Fibroblast of skin of abdomen (primary cell): ENCODE measurements at regions not wholly inside any gene's neighbourhood (a gene's known extent, or its start where the extent isn't known, plus 50 kb on each side); places are given as distances from the start of the nearest gene placed in this dataset.
"Not testable (repeated sequence)": the region's sequence is repeated elsewhere in the genome, so short reads cannot be mapped to it uniquely, and the experiment has no call there.

Experiments used
- DNase-seq: peaks from one replicate; pipeline ENCODE4 v3.0.0-alpha.2; 2013

DNA sequence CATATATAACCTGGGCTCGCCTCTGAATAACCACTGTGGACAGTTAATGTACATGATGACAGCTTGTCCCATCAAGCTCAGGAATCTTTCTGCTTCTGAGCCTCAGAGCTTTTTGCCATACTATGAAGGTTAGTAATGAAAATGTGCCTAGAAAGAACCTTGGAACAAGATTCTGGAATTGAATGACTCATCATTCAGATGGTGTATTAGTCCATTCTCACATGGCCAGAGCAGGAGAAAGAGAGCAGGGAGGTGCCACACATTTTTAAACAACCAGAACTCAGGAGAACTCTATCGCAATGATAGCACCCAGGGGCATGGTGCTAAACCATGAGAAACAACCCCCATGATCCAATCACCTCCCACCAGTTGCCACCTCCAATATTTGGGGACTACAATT is 542.1 kb downstream of the PRR16 start:
- peak; percentile 8 for DNase-seq

DNA sequence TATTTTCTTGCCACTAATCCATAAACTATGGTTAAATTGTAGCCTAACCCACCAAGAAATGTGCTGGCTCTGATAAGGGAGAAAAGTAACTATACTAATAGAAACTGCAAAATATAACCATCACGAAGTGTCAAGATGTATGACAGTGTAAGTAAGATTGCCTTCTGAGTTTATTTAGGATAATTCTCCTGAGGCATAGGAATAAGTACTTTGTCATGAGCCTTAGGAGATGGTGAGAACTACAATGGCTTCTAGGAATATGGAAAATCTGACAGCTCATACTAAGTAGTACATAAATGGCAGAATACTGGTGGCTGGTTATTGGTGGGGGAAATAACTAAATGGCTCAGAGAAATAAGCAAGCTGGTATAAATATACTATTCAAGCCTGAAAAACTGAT is 543.9 kb downstream of the PRR16 start:
- no peak for DNase-seq

- no peak for DNase-seq
These were observed 545.0 kb downstream of the PRR16 start for GRCh38 chr5:121009058-121009457.

DNA sequence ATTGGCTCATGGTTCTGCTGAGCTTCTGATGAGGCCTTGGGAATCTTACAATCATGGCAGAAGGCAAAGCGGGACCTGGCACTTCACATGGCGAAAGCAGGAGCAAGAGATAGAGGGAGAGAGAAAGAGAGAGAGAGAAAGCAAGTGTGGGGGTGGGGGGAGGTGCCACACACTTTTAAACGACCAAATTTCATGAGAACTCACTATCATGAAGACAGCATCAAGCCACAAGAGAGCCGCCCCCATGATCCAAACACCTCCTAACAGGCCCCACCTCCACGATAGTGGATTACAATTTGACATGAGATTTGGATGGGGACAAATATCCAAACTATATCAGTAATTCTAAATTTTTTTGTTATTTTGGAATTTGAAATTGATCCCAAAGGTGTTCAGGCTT is 553.9 kb downstream of the PRR16 start:
- DNase-seq = no peak

DNA sequence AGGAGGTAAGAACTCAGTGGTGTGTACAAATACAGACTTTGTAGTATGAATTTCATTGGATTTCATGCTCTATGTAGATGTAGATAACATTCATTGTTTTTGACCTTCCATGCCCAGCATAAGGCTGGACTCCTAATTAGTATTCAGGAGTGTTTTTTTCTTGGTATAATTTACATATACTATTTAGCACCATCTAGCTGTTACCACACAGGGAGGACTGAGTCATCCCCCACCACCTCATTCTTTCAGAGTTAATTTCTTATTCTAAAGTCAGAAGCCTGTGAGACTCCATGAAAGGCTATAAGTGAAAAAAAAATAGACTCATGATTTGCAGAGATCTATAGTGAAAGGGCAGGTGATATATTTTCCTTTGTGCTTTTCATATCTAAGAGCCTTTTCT is 555.0 kb downstream of the PRR16 start:
- DNase-seq = peak; percentile 10

DNA sequence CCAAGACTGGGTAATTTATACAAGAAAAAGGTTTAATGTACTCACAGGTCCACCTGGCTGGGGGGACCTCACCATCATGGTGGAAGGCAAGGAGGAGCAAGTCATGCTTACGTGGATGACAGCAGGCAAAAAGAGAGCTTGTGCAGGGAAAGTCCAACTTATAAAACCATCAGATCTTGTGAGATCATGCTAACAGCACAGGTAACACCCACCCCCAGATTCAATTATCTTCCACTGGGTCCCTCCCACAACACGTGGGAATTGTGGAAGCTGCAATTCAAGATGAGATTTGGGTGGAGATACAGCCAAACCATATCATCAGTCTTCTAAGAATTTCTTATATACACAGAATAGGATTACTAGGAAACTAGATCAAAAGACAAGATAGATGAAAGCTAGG is 555.6 kb downstream of the PRR16 start:
- DNase-seq = no peak

DNA sequence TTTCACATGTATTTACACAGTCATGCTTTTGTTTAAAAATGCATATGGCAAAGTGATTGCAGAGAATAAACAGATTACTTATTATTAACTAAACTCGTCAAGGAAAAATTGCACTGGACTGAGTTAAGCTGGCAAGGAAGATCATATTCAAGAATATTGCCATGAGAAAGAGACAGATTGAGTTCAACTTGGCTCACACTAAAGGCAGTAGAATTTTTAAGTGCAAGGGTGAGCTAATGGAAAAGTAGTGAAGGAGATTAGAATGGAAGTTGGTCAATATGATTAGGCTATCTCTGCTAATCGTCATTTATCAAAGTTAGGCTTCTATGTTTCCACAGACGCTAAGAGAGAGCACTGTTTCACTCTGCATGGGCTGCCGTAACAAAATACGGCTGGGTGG is 557.6 kb downstream of the PRR16 start:
- DNase-seq = no peak

DNA sequence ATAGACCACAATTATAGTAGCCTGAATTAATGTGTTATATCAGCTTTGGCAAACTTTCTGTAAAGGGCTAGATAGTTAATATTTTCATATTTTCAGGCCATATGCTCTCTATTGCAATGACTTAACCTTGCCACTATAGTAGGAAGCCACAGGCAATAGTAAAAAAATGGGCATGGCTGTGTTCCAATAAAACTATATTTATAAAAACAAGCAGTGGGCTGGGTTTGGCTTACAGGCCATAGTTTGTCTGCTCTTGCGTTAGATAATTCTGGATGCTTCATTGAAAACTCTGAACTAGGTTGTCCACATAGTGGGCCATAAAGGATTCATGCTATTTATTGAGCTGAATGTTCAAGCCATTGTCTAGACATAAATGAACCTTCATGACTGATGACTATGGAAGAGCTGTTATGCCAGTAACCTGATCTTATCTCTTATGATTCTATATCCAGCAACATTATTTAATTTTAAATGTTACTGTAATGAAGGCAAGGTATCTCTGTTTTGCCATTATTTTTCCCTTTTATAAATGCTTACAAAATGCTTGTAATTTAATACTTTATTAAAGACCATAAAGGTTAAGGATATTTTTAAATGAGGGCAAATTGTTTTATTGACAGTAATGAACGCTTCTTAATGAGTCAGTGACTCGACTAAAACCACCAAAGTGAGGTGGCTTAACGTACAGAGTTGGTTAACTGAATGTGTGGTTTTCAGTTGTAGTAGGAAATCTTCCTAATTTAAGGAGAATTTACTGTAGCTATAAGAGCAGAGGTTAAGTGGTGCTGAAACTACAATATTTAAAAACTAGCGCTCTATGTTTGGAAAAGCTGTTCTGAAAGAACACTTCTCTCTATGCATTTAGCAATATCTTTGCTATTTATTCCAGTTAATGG is 560.6 kb downstream of the PRR16 start:
- no peak for DNase-seq

- DNase-seq = no peak
These were observed 561.6 kb downstream of the PRR16 start for GRCh38 chr5:121025671-121026070.

GRCh38 chr5:121027636-121028035 is 563.5 kb downstream of the PRR16 start:
- no peak for DNase-seq

DNA sequence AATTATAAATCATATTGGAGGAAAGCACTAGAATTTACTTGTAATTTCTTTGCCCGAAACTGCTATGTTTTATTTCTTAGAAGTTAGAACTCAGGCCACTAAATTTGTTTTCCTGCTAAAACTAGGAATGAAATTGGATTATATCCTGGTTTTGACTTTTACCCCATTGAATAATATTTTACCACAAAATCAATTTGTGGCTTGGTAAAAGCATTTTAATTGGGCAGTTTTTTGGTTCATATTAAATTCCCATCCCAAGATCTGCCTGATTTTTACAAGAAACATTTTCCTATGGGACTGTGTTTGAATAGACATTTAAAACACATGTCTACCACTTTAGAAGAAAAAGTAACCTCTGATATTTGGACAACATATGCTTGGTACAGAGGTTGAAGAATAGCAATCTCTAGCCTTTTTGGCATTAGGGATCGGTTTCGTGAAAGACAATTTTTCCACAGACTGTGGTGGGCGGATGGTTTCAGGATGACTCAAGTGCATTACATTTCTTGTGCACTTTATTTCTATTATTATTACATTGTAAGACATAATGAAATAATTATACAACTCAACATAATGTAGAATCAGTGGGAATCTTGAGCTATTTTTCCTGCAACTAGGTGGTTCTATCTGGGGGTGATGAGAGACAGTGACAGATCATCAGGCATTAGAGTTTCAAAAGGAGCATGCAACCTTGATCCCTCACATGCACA is 565.6 kb downstream of the PRR16 start:
- DNase-seq = peak; percentile 92

DNA sequence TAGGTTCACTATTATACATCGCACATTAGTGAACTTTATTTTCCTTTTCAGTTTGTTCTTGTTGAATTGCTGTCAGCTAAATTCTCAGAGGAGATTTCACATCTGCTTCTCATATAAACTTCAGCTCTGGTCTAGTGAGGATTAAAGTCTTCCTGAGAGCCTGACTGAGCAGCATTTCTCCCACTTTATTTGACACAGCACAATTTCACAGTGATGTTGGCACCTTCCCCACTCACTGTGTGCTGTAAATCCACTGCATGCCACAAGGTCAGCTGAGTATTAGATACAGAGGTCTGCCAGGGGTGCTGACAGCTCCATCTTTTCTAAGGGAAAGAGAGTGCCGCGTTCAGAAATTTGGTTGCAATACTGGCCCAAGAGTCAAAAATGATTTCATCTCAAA is 567.4 kb downstream of the PRR16 start:
- peak; percentile 93 for DNase-seq

DNA sequence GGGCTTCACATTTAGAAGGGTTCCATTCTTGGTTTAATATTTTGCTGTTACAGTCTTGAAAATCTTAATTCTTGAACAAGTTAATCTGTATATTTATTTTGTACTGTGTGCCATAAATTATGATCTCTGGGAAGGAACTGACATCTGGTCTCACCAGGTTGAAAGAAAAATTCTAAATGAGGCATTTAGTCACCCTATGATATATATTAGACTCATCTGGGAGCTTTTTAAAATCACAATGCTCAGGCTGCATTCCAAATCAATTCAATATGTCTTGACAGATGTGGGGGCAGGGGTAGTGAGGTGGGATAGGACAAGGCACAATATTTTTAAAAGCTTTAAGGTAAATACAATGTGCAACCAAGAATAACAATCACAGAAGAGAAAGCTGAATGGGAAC is 569.2 kb downstream of the PRR16 start:
- peak; percentile 55 for DNase-seq

DNA sequence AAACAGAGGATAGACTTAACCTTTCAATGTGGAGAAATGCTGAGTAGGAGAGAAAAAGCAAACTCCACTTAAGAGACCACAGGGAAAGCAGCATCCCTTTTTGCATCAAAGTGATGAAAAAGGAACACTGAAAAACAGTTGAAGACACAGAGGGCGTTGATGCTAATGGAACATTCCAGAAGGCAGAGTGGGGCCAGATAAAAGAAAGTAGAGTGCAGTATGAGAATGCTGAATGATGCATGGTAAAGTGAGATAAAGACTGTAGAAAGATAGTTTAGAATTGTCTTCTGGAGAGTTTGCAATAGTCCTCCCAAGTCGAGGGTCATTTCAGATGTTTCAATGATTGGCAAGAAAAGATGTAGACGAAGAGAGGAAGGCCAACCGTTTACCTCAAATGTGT is 574.3 kb downstream of the PRR16 start:
- DNase-seq = no peak

DNA sequence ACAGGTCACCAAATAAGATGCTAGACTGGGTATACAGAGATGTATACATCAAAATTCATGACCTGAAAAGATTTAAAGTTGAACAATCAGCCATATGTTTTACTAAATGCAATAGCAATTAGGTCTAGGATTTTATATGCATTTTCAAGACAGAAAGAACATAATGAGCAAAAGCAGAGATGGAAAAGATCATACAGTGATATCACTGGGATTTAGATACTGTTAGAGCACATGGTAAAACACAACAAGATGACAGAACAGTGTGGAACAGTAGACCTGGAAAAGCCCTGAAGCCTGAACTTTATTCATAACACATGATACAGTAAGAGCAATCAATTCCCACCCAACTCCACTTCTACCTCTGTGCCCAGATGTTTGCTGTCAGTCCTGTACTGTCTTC is 585.9 kb downstream of the PRR16 start:
- DNase-seq = no peak

DNA sequence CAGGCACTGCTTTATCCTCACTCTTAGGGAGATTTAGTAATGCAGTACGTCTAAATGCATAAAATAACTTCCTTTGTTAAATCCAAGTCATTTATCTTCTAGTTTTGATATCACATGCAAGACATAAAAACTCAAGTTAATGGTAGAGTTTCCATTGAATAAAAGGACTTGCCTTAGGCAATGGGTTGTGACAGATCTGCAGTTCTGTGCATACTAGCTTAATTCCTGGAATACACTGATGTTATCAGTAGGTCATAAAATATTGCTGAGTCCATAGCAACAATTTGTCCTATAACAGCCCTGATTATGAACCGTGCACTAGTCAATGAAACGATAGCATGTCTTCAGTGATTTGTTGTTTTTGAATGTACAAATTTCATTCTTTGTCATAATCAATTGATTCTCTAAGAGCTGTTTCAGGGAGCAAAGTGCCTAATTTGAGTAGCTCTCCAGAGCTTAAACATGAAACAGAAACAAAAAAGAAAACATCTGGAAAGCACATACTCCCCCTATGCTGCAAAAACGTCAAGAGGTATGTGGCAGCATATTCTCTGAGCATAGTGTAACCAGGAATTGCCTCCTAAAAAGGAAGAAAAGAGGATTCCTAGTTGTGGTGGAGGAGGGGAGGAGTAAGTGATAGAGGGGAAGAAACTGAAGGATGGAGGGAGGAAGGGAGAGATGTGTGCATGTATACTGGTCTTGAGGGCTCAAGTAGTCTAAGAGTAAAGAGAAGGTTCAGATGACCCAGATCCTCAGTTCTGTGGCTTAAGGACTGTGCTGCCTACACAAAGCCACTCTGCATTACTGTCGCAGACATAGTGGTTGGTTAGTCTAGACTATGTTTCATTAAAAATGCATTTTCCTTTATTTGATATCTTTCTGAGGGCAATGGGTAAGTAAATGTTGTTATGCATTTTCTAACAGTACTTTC is 589.2 kb downstream of the PRR16 start:
- DNase-seq = peak; percentile 65

GRCh38 chr5:121055586-121055985 is 591.5 kb downstream of the PRR16 start:
- DNase-seq = no peak

DNA sequence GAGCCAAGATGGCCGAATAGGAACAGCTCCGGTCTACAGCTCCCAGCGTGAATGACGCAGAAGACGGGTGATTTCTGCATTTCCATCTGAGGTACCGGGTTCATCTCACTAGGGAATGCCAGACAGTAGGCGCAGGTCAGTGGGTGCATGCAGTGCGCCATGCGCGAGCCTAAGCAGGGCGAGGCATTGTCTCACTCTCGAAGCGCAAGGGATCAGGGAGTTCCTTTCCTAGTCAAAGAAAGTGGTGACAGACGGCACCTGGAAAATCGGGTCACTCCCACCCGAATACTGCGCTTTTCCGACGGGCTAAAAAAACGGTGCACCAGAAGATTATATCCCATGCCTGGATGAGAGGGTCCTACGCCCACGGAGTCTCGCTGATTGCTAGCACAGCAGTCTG is 600.1 kb downstream of the PRR16 start:
- not testable (repeated sequence) for DNase-seq

DNA sequence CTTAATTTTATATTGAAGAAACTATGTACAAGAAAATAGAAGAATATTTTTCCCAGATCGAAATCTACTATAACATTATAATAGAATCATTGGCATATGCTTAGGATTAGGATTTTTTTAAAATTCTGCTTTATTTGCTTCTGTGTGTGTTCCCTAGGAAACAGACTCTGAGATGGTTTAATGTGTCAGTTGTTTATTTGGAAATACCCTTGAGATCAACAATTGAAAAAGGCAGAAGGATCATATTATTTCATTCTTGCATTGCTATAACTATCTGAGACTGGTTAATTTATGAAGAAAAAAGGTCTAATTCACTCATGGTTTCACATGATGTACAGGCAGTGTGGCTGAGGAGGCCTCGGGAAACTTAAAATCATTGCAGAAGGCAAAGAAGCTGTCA is 622.6 kb downstream of the PRR16 start:
- no peak for DNase-seq

- DNase-seq = no peak
These were observed 623.5 kb downstream of the PRR16 start for GRCh38 chr5:121087560-121087959.

- no peak for DNase-seq
These were observed 624.2 kb downstream of the PRR16 start for GRCh38 chr5:121088341-121088740.

DNA sequence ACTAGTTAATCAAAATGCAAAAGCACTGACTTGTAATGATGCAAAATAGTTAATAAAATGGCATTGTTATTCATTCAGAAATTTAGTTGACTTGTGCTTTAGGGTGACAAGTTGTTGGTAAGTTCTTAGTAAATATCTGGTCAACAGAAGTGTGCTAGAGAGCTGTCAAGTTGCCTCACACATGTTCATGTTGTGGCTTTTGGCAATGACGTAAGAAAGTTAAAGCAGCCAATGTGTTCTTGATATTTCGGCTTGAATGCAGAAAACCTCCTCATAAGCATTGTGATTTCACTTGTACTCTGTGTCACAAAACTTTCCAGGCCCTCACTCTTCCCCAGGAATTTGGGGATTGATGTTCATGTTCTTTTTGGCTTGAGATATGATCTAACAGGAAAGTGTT is 626.7 kb downstream of the PRR16 start:
- peak; percentile 47 for DNase-seq

DNA sequence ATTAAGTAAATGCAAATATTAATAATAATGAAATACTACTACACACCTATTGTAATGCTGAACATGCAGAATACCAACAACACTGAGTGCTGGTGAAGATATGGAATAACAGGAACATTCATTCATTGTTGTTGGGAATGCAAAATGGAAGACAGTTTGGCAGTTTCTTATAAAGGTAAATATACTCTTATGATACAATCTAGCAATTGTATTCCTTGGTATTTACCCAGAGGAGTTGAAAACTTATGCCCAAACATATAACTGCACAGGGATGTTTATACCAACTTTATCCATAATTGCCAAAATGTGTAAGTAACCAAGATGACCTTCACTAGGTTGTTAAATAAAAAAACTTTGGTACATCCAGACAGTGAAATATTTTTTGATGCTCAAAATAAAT is 636.8 kb downstream of the PRR16 start:
- DNase-seq = no peak
